ENCODE measurements at regions not wholly inside any gene's neighbourhood (a gene's known extent, or its start where the extent isn't known, plus 50 kb on each side); places are given as distances from the start of the nearest gene placed in this dataset.

DNA sequence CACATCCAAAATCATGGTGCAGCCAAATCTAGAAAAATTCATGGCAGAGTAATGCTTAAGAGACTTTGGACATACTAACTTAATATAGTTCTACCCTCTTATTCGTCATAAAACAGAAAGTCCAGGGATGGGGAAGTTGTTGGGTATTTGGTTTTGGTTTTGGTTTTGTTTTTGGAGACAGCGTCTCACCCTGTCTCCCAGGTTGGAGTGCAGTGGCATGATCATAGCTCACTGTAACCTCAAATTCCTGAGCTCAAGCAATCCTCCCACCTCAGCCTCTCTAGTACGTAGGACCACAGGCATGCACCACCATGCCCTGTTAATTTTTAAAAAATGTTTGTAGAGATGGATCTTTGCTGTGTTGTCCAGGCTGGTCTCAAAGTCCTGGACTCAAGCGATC lies 271.8 kb upstream of the TENM3 start:
- peak; percentile 41 for DNase-seq

DNA sequence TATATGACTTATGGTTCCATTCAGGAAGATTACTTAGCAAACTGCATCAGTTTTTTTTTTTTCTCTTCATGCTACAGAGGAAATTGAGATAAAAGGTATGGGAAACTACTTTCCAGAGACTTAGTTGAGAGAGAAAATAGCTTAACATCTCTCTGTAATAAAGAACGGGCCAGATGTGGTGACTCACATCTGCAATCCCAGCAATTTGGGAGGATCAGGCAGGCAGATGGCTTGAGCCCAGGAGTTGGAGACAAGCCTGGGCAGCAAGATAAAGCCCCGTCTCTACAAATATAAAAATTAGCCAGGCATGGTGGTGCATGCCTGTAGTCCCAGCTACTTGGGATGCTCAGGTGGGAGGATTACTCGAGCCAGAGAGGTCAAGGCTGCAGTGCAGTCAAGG lies 271.2 kb upstream of the TENM3 start:
- DNase-seq: no peak

- DNase-seq: no peak
These were observed 266.4 kb upstream of the TENM3 start for GRCh38 chr4:181976764-181977163.

DNA sequence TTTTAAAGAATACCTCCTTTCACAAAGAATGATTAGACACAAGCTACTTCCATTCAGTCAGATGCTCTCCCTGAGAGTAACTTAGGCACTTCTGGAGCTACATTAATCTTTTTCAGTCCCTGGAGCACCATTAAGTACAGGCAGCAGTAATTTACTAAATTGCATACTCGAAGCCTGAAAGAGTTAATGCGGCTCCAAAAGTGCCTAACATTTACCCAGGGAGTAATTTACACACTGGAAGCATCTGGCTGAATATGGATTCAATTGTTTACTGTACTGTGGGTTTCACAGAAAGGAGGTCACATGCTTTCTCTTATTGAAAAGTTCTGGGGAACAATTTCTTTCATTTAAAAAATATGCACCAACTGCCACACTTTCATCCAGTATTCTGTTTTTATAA lies 260.8 kb upstream of the TENM3 start:
- no peak for DNase-seq

GRCh38 chr4:181982856-181983255 lies 260.3 kb upstream of the TENM3 start:
- no peak for DNase-seq

DNA sequence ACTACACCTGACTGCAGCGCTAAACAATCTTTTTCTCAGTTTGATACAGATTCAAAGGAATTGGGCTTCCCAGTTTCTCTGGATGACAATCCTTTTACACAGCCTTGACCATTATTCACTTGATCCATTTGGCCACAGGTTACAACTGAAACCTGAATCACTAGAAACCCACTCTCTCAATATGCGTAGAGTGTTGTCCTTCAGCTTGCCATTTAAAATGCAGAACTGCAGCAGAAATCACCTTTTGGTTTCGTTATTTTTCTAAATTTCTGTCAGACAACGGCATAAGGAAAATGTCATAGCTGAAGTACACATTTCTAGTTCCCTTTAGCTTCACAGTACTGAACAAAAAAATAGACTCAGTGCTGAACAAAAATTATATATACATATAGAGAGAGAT lies 255.8 kb upstream of the TENM3 start:
- no peak for DNase-seq

GRCh38 chr4:181989071-181989470 lies 254.1 kb upstream of the TENM3 start:
- DNase-seq: no peak

DNA sequence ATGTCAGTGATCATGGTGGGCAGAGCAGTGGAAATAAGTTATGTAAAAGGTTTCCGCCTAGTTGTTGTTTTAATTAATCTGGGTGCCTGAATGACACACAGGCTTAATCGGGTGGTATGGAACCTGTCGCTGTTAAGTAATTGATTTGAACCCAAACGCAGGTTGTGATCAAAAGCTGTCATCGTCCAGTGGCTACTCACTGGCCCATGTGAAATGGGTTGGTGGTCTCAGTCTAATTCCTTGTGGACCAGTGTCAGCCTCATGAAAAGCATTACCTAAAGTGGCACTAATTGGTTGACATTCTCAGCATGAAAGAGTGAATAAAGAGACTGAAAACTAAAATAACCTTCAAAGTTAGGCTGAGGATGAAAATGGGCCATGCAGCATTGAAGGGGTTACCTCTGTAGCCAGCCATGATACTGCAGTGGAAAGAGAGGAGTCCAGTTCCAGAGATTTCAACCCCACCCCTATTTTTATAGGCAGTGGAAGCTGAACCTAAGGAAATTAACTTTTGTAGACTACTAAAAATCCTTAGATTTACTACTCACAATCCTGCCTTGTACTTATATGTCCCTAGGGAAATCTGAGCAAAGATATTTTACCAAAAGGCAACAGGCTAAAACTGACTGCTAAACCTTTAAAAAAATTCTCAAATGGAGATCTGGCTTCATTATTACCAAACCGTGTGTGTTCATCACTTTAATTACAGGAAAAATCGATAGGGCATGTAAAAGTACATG lies 251.7 kb upstream of the TENM3 start:
- no peak for DNase-seq

DNA sequence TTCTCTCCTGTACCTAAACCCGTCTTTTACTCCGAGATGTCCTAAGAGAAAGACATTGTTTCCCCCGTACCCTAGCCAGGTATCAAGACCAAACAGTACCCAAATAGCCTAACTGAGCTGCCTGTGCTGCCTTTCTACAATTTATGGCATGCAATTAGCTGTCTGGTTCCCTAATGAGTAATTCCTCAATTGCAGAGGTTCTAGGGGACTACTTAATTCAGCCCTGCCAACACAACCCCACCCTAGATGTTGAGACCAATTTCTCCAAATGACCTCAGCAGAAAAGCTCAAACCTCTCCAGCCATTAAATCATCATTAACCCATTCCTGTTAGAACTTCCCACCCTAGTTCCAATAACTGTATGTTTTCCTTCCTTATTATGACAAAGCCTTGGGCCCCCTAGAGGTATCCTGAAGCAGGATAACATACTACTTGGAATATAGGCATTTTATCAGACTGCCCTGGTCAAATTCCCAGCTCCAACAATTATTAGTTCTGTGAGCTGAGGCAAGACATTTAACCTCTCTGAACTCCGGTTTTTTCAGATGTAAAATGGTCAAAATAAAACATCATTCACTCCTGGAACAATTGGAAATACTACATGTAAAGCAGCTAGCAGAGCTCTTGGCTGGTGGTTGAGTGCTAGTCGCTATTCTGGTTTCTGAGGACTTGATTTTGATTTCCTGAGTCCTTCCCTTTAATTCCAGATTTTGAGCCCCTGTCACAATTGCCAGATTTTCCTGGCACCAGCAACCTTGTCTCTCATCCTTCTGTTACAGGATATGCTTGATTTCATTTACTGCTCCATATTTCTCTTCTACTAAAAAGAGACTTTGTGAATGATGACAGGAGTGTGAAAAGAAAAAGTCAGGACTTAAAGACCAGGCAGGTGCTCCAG lies 244.6 kb upstream of the TENM3 start:
- no peak for DNase-seq

- no peak for DNase-seq
These were observed 243.1 kb upstream of the TENM3 start for GRCh38 chr4:182000077-182000476.

GRCh38 chr4:182010876-182011275 lies 232.3 kb upstream of the TENM3 start:
- DNase-seq: no peak

DNA sequence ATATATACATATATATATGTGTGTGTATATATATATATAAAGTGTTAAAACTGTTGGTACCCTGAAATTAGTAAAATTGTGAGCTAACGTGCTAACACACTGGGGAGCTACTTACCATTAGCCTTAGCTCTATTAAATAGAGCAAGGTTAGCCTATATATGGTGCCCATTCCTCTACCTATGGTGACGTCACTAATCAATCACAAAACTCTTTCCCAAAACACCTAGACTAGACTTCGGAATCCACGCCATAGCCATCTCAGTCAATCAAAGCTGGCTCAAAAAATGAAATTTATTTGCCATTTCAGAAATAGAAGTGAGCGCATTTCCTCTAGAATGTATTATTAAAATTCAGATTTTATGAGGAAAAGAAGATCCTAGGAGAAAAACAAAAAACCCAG lies 229.0 kb upstream of the TENM3 start:
- no peak for DNase-seq

DNA sequence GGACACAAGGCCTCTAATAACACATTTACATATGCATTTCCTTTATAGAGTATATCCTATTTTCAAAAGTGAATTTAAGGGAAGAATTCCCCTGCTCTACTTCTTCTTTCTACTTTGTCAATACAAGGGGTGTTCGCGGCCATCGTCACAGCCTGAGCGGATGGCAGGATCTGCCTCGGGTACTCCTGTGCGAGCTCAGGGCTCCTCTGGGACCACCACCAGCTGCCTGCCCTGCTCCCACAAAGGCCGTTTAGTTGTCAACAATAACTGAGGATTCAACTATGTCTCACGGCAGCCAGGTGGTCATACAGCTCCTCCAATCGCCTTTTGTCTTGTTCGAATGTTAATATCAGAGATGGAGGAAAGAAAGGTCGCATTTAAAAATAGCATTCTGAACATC lies 228.2 kb upstream of the TENM3 start:
- no peak for DNase-seq

DNA sequence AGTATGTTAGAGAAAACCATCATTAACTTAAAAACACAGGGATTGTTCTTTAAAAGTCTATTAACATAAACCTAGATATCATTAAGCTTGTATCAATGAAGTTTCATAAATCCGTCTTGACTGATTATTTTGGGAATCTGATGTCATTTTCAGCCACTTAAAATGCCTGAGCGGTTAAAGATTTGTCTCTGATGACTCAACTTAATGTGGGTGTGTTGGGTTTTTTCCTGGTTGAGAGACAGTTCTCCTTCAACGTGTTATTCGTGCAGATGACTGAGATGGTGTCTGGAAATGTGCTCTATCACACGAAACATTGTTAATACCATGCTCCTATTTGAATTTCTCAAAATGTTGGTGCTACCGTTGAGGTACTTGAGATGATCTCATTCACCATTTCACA lies 227.3 kb upstream of the TENM3 start:
- DNase-seq: no peak

DNA sequence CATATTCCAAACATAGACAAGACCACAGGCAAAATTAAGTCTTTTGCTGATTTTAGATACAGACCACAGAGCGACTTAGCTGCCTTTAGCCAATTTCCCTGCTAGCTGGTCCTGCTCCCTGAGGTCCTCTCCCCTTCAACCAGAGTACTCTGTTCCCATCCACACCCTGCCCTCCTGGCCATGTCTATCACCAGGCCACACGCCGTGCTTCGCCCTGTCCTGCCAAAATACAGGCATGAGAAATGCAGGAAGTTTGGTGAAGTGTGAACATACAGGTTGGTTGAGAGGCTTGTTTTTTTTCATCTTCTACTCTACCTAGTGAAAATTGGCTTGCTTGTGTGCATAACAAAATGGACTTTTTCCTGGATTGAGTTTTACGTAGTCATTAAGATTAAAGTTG lies 226.2 kb upstream of the TENM3 start:
- no peak for DNase-seq

DNA sequence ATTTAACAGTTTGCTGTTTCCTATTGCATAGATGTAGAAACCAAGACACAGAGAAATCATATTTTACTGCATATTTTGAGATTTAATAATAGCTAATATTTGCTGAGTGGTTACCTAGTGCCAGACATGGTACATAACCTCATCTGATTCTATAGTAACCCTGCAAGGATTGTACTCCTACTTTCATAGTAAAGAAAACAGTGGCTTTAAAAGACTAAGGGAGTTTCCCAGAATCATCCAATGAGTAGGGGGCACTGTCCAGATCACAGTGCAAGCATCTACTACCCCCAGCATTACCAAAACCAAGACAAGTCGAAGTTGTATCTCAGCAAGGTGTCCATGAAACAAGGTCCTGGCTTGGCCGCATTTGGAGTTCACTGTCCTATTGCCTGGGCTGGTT lies 224.5 kb upstream of the TENM3 start:
- DNase-seq: no peak

- no peak for DNase-seq
These were observed 224.0 kb upstream of the TENM3 start for GRCh38 chr4:182019148-182019652.

- DNase-seq: no peak
These were observed 220.3 kb upstream of the TENM3 start for GRCh38 chr4:182022909-182023308.

DNA sequence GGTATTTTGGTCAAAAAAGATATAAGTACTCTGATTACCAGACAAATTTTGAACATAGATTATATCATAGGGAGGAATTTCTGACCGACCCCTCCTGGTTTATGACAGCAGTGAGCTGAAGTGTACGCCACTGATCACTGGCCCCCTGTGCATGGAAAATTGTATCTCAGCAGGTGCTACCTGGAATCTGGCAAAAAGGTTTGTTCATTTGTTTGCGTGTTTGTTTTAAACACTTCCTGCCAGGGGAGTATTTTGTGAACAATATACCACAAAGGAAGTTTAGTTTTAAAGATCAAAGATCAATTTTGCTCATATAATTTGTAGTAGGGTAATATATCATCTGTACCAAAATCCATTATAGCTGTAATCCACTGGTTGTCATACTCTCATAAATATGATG lies 219.7 kb upstream of the TENM3 start:
- no peak for DNase-seq

GRCh38 chr4:182042945-182043344 lies 200.3 kb upstream of the TENM3 start:
- no peak for DNase-seq

DNA sequence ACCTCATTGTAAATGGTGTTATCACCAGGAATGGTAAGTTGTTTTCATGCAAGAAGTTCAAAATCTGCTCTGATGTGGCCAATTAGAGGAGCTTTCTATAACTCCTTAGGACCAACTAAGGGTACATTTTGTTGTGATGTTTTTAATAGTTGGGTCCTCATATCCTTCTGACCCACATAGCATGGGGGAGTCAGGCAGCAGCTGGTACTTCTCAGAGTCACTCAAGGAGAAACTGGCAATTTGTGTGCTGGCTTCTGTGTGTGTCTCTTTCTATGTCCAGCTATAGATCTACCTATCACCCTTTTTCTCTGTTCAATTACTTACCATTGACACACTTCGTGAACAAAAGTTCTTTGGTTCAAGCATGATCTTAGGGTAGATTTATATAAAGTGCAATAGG lies 194.3 kb upstream of the TENM3 start:
- DNase-seq: no peak

GRCh38 chr4:182056866-182057265 lies 186.3 kb upstream of the TENM3 start:
- no peak for DNase-seq

DNA sequence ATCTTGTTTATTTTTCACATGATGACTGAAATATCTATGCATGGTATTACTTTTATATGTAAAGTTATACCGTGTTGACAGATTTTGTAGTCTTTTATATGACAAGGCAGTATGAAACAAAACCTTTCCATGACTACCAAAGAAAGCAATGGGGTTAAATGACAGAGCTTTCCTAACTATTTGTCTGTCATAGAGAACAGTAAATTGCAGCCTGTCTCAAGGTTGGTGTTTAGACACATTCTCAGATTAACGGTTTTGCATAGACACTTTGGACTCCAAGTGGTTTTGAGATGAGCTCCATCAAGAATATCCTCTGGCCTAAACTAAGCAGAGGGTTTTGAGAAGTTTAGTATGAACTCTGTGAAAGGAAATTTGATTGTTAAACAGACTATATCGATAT lies 180.7 kb upstream of the TENM3 start:
- DNase-seq: no peak

GRCh38 chr4:182062936-182063335 lies 180.3 kb upstream of the TENM3 start:
- DNase-seq: peak; percentile 39

All from NCI-H226 (cell line).